ENCODE measurements at regions not wholly inside any gene's neighbourhood (a gene's known extent, or its start where the extent isn't known, plus 50 kb on each side); places are given as distances from the start of the nearest gene placed in this dataset.

- no peak overlapping the region for H3K27ac ChIP-seq (ENCODE audit: low read length)
- H3K4me1 ChIP-seq (ENCODE audit: control insufficient read depth, insufficient read depth, low read length) = no peaks in the 10 kb centered on the region
- no peak overlapping the region for H3K4me3 ChIP-seq (ENCODE audit: low read length)
- no peak for DNase-seq
- 100% methylated on average over 1 of the region's 3 CpGs for WGBS (ENCODE audit: insufficient coverage, low lambda C conversion rate)
- no peaks in the 10 kb centered on the region for H3K27me3 ChIP-seq (ENCODE audit: control insufficient read depth, insufficient read depth, low read length)
- no peaks in the 10 kb centered on the region for H3K36me3 ChIP-seq (ENCODE audit: control insufficient read depth, insufficient read depth, low read length)
- no peaks in the 10 kb centered on the region for H3K9me3 ChIP-seq (ENCODE audit: control insufficient read depth, low read depth, low read length)
Measured at GRCh38 chr11:16441461-16441860, 85.1 kb upstream of the SOX6 start.

GRCh38 chr11:16440136-16440535 lies 83.8 kb upstream of the SOX6 start:
- Histone ChIP-seq H3K27me3 (ENCODE audit: control insufficient read depth, insufficient read depth, low read length) (no peaks in the 10 kb centered on the region), H3K36me3 (ENCODE audit: control insufficient read depth, insufficient read depth, low read length) (no peaks in the 10 kb centered on the region), H3K4me3 (ENCODE audit: low read length) (no peak overlapping the region), H3K27ac (ENCODE audit: low read length) (no peak overlapping the region), H3K9me3 (ENCODE audit: control insufficient read depth, low read depth, low read length) (no peaks in the 10 kb centered on the region), H3K4me1 (ENCODE audit: control insufficient read depth, insufficient read depth, low read length) (no peaks in the 10 kb centered on the region)
- no CpG with 5 or more reads among the region's 5 CpGs for WGBS (ENCODE audit: insufficient coverage, low lambda C conversion rate)
- DNase-seq = no peak

GRCh38 chr11:16434036-16434435 lies 77.7 kb upstream of the SOX6 start:
- Histone ChIP-seq H3K4me3 (ENCODE audit: low read length) (no peak overlapping the region), H3K36me3 (ENCODE audit: control insufficient read depth, insufficient read depth, low read length) (no peaks in the 10 kb centered on the region), H3K9me3 (ENCODE audit: control insufficient read depth, low read depth, low read length) (peaks cover 3% of the 10 kb centered on the region), H3K4me1 (ENCODE audit: control insufficient read depth, insufficient read depth, low read length) (no peaks in the 10 kb centered on the region), H3K27ac (ENCODE audit: low read length) (no peak overlapping the region), H3K27me3 (ENCODE audit: control insufficient read depth, insufficient read depth, low read length) (no peaks in the 10 kb centered on the region)
- WGBS (ENCODE audit: insufficient coverage, low lambda C conversion rate) = 17% methylated on average over 1 of the region's 2 CpGs
- peak; percentile 11 to 57 for DNase-seq

- Histone ChIP-seq H3K27me3 (ENCODE audit: control insufficient read depth, insufficient read depth, low read length) (no peaks in the 10 kb centered on the region), H3K27ac (ENCODE audit: low read length) (no peak overlapping the region), H3K4me1 (ENCODE audit: control insufficient read depth, insufficient read depth, low read length) (no peaks in the 10 kb centered on the region), H3K36me3 (ENCODE audit: control insufficient read depth, insufficient read depth, low read length) (no peaks in the 10 kb centered on the region), H3K9me3 (ENCODE audit: control insufficient read depth, low read depth, low read length) (peaks cover 7% of the 10 kb centered on the region), H3K4me3 (ENCODE audit: low read length) (no peak overlapping the region)
- no peak for DNase-seq
- WGBS (ENCODE audit: insufficient coverage, low lambda C conversion rate) = 100% methylated on average over 1 of the region's 1 CpG
Measured at GRCh38 chr11:16430674-16431073, 74.3 kb upstream of the SOX6 start.

- no peaks in the 10 kb centered on the region for H3K4me1 ChIP-seq (ENCODE audit: control insufficient read depth, insufficient read depth, low read length)
- DNase-seq = no peak
- H3K36me3 ChIP-seq (ENCODE audit: control insufficient read depth, insufficient read depth, low read length) = no peaks in the 10 kb centered on the region
- 100% methylated on average over 1 of the region's 2 CpGs for WGBS (ENCODE audit: insufficient coverage, low lambda C conversion rate)
- no peak overlapping the region for H3K4me3 ChIP-seq (ENCODE audit: low read length)
- no peaks in the 10 kb centered on the region for H3K27me3 ChIP-seq (ENCODE audit: control insufficient read depth, insufficient read depth, low read length)
- H3K27ac ChIP-seq (ENCODE audit: low read length) = no peak overlapping the region
- peaks cover 4% of the 10 kb centered on the region for H3K9me3 ChIP-seq (ENCODE audit: control insufficient read depth, low read depth, low read length)
Measured at GRCh38 chr11:16421826-16422225, 65.5 kb upstream of the SOX6 start.

GRCh38 chr11:16418428-16419097 lies 62.2 kb upstream of the SOX6 start:
- H3K27ac ChIP-seq (ENCODE audit: low read length) = no peak overlapping the region
- DNase-seq = no peak
- 88% methylated on average over 4 of the region's 5 CpGs for WGBS (ENCODE audit: insufficient coverage, low lambda C conversion rate)

GRCh38 chr11:16412525-16413172 lies 56.3 kb upstream of the SOX6 start:
- no peak for DNase-seq
- H3K27me3 ChIP-seq (ENCODE audit: control insufficient read depth, insufficient read depth, low read length) = no peaks in the 10 kb centered on the region
- H3K4me3 ChIP-seq (ENCODE audit: low read length) = no peak overlapping the region
- no peak overlapping the region for H3K27ac ChIP-seq (ENCODE audit: low read length)
- WGBS (ENCODE audit: insufficient coverage, low lambda C conversion rate) = no CpG with 5 or more reads among the region's 1 CpG
- H3K4me1 ChIP-seq (ENCODE audit: control insufficient read depth, insufficient read depth, low read length) = no peaks in the 10 kb centered on the region
- H3K36me3 ChIP-seq (ENCODE audit: control insufficient read depth, insufficient read depth, low read length) = no peaks in the 10 kb centered on the region
- no peaks in the 10 kb centered on the region for H3K9me3 ChIP-seq (ENCODE audit: control insufficient read depth, low read depth, low read length)

More at GRCh38 chr11:16418428-16419097, 62.2 kb upstream of the SOX6 start:
- Histone ChIP-seq H3K27me3 (ENCODE audit: control insufficient read depth, insufficient read depth, low read length) (no peaks in the 10 kb centered on the region), H3K4me1 (ENCODE audit: control insufficient read depth, insufficient read depth, low read length) (no peaks in the 10 kb centered on the region), H3K9me3 (ENCODE audit: control insufficient read depth, low read depth, low read length) (no peaks in the 10 kb centered on the region), H3K36me3 (ENCODE audit: control insufficient read depth, insufficient read depth, low read length) (no peaks in the 10 kb centered on the region), H3K4me3 (ENCODE audit: low read length) (no peak overlapping the region)

GRCh38 chr11:16410479-16410878 lies 54.1 kb upstream of the SOX6 start:
- Histone ChIP-seq H3K36me3 (ENCODE audit: control insufficient read depth, insufficient read depth, low read length) (no peaks in the 10 kb centered on the region), H3K27me3 (ENCODE audit: control insufficient read depth, insufficient read depth, low read length) (no peaks in the 10 kb centered on the region), H3K27ac (ENCODE audit: low read length) (no peak overlapping the region), H3K4me1 (ENCODE audit: control insufficient read depth, insufficient read depth, low read length) (no peaks in the 10 kb centered on the region), H3K9me3 (ENCODE audit: control insufficient read depth, low read depth, low read length) (no peaks in the 10 kb centered on the region), H3K4me3 (ENCODE audit: low read length) (no peak overlapping the region)
- WGBS (ENCODE audit: insufficient coverage, low lambda C conversion rate) = 100% methylated on average over 2 of the region's 5 CpGs
- DNase-seq = no peak

GRCh38 chr11:16408619-16409018 lies 52.3 kb upstream of the SOX6 start:
- Histone ChIP-seq H3K4me3 (ENCODE audit: low read length) (no peak overlapping the region), H3K9me3 (ENCODE audit: control insufficient read depth, low read depth, low read length) (no peaks in the 10 kb centered on the region), H3K36me3 (ENCODE audit: control insufficient read depth, insufficient read depth, low read length) (no peaks in the 10 kb centered on the region), H3K27ac (ENCODE audit: low read length) (no peak overlapping the region), H3K4me1 (ENCODE audit: control insufficient read depth, insufficient read depth, low read length) (peaks cover 5% of the 10 kb centered on the region), H3K27me3 (ENCODE audit: control insufficient read depth, insufficient read depth, low read length) (no peaks in the 10 kb centered on the region)
- DNase-seq = no peak
- no CpG with 5 or more reads among the region's 1 CpG for WGBS (ENCODE audit: insufficient coverage, low lambda C conversion rate)

GRCh38 chr11:16406226-16406625 lies 49.9 kb upstream of the SOX6 start:
- WGBS (ENCODE audit: insufficient coverage, low lambda C conversion rate) = 100% methylated on average over 1 of the region's 1 CpG
- DNase-seq = no peak
- Histone ChIP-seq H3K4me1 (ENCODE audit: control insufficient read depth, insufficient read depth, low read length) (peaks cover 14% of the 10 kb centered on the region), H3K27ac (ENCODE audit: low read length) (no peak overlapping the region), H3K9me3 (ENCODE audit: control insufficient read depth, low read depth, low read length) (no peaks in the 10 kb centered on the region), H3K36me3 (ENCODE audit: control insufficient read depth, insufficient read depth, low read length) (no peaks in the 10 kb centered on the region), H3K27me3 (ENCODE audit: control insufficient read depth, insufficient read depth, low read length) (no peaks in the 10 kb centered on the region), H3K4me3 (ENCODE audit: low read length) (no peak overlapping the region)

All from large intestine (tissue), 3 donors.